H9 (cell line): ENCODE measurements at regions not wholly inside any gene's neighbourhood (a gene's known extent, or its start where the extent isn't known, plus 50 kb on each side); places are given as distances from the start of the nearest gene placed in this dataset.

ENCODE experiments used
- DNase-seq: peaks from one replicate; pipeline ENCODE4 v3.0.0-alpha.2; 2017
- H2AFZ ChIP-seq: one replicate; pipeline ENCODE4 v1.6.1; 2013; ENCODE audit warnings: mild to moderate bottlenecking, low read length, control low read depth, moderate library complexity
- H2AK5ac ChIP-seq: 2 replicates; pipeline ENCODE4 v1.6.1; 2013; ENCODE audit warnings: low read length, control low read depth, mixed read lengths; ENCODE audit not compliant: insufficient read length
- H2BK120ac ChIP-seq: one replicate; pipeline ENCODE4 v1.6.1; 2013; ENCODE audit warnings: low read depth, mild to moderate bottlenecking, low read length, control low read depth, inconsistent platforms; ENCODE audit not compliant: poor library complexity, severe bottlenecking
- H2BK12ac ChIP-seq: 2 replicates; pipeline ENCODE4 v1.6.1; 2013; ENCODE audit warnings: low read length, control low read depth, mixed read lengths, low read depth; ENCODE audit not compliant: insufficient read length
- H2BK15ac ChIP-seq: 2 replicates; pipeline ENCODE4 v1.6.1; 2013; ENCODE audit warnings: low read depth, low read length, control low read depth
- H2BK20ac ChIP-seq: one replicate; pipeline ENCODE4 v1.6.1; 2013; ENCODE audit warnings: low read depth, mild to moderate bottlenecking, low read length, control low read depth, inconsistent platforms; ENCODE audit not compliant: poor library complexity, severe bottlenecking
- H2BK5ac ChIP-seq: 2 replicates; pipeline ENCODE4 v1.6.1; 2013; ENCODE audit warnings: low read length, control low read depth, mixed read lengths; ENCODE audit not compliant: insufficient read length
- H3K14ac ChIP-seq: 2 replicates; pipeline ENCODE4 v1.6.1; 2013; ENCODE audit warnings: low read length, control low read depth; ENCODE audit not compliant: insufficient read depth
- H3K18ac ChIP-seq: 2 replicates; pipeline ENCODE4 v1.6.1; 2013; ENCODE audit warnings: low read depth, mild to moderate bottlenecking, mixed read lengths, low read length, control low read depth; ENCODE audit not compliant: insufficient read length
- H3K23ac ChIP-seq: 2 replicates; pipeline ENCODE4 v1.6.1; 2013; ENCODE audit warnings: low read length, control low read depth, mixed read lengths, low read depth; ENCODE audit not compliant: insufficient read length
- H3K23me2 ChIP-seq: 2 replicates; pipeline ENCODE4 v1.6.1; 2013; ENCODE audit warnings: low read depth, mild to moderate bottlenecking, mixed read lengths, low read length, control low read depth; ENCODE audit not compliant: insufficient read length, poor library complexity, severe bottlenecking
- H3K27ac ChIP-seq: 2 replicates; pipeline ENCODE4 v1.5.1; 2013; ENCODE audit warnings: low read length, control low read depth, mixed read lengths, low read depth; ENCODE audit not compliant: insufficient read length
- H3K27me3 ChIP-seq: 2 replicates; pipeline ENCODE4 v1.6.1; 2013; ENCODE audit warnings: low read length, control low read depth, inconsistent platforms; ENCODE audit not compliant: insufficient read depth
- H3K4ac ChIP-seq: 2 replicates; pipeline ENCODE4 v1.6.1; 2013; ENCODE audit warnings: low read depth, mild to moderate bottlenecking, control low read depth, inconsistent platforms, low read length, moderate library complexity
- H3K4me1 ChIP-seq: 2 replicates; pipeline ENCODE4 v1.6.1; 2013; ENCODE audit warnings: low read length, control low read depth, inconsistent platforms; ENCODE audit not compliant: insufficient read depth
- H3K4me2 ChIP-seq: 2 replicates; pipeline ENCODE4 v1.6.1; 2013; ENCODE audit warnings: low read length, control low read depth, mixed read lengths; ENCODE audit not compliant: insufficient read length, insufficient read depth
- H3K56ac ChIP-seq: 2 replicates; pipeline ENCODE4 v1.6.1; 2013; ENCODE audit warnings: low read depth, mild to moderate bottlenecking, mixed read lengths, low read length, control low read depth; ENCODE audit not compliant: insufficient read length
- H3K79me1 ChIP-seq: 2 replicates; pipeline ENCODE4 v1.6.1; 2013; ENCODE audit warnings: low read depth, mild to moderate bottlenecking, moderate library complexity, low read length, control low read depth, inconsistent platforms; ENCODE audit not compliant: insufficient read depth, poor library complexity, severe bottlenecking
- H3K79me2 ChIP-seq: 2 replicates; pipeline ENCODE4 v1.6.1; 2013; ENCODE audit warnings: low read length, control low read depth, inconsistent platforms; ENCODE audit not compliant: insufficient read depth
- H3K9ac ChIP-seq: 2 replicates; pipeline ENCODE4 v1.6.1; 2013; ENCODE audit warnings: low read length, control low read depth, mixed read lengths; ENCODE audit not compliant: insufficient read length; ENCODE audit errors: extremely low read depth
- H3K9me3 ChIP-seq: one replicate; pipeline ENCODE4 v1.6.1; 2013; ENCODE audit warnings: low read depth, low read length, inconsistent platforms; ENCODE audit not compliant: control insufficient read depth
- H3T11ph ChIP-seq: one replicate; pipeline ENCODE4 v1.6.1; 2013; ENCODE audit warnings: mild to moderate bottlenecking, low read length, control low read depth, inconsistent platforms
- H4K20me1 ChIP-seq: one replicate; pipeline ENCODE4 v1.6.1; 2013; ENCODE audit not compliant: control insufficient read depth, insufficient read length, insufficient read depth
- H4K5ac ChIP-seq: 2 replicates; pipeline ENCODE4 v1.6.1; 2013; ENCODE audit warnings: low read depth, mild to moderate bottlenecking, mixed read lengths, low read length, control low read depth; ENCODE audit not compliant: insufficient read length
- H4K8ac ChIP-seq: replicated peaks from 2 replicates; pipeline ENCODE4 v1.6.1; 2013; ENCODE audit warnings: low read length, control low read depth, mixed read lengths, low read depth; ENCODE audit not compliant: insufficient read length
- H4K91ac ChIP-seq: 2 replicates; pipeline ENCODE4 v1.6.1; 2013; ENCODE audit warnings: low read depth, mild to moderate bottlenecking, moderate library complexity, mixed read lengths, low read length, control low read depth; ENCODE audit not compliant: insufficient read length
- H3K27ac Mint-ChIP-seq, 3 experiments: 2 replicates in 2 of 3; 3 replicates in 1 of 3; pipeline ENCODE4 v1.8.0; 2020 to 2021; ENCODE audit warnings: mixed read lengths in 3 of 3, mild to moderate bottlenecking in 1 of 3, moderate library complexity in 1 of 3
- H3K27me3 Mint-ChIP-seq: 2 replicates; pipeline ENCODE4 v1.8.0; 2021; ENCODE audit warnings: low read depth, mild to moderate bottlenecking, moderate library complexity, mixed read lengths
- H3K36me3 Mint-ChIP-seq, 3 experiments: 2 replicates in 2 of 3; 3 replicates in 1 of 3; pipeline ENCODE4 v1.8.0; 2020 to 2021; ENCODE audit warnings: low read depth in 3 of 3, mixed read lengths in 3 of 3; ENCODE audit not compliant: insufficient read depth in 1 of 3
- H3K4me1 Mint-ChIP-seq, 2 experiments: 2 replicates each; pipeline ENCODE4 v1.8.0; 2020; ENCODE audit warnings: mixed read lengths in 2 of 2
- H3K4me3 Mint-ChIP-seq, 2 experiments: 2 replicates in 1 of 2; 3 replicates in 1 of 2; pipeline ENCODE4 v1.8.0; 2020 to 2021; ENCODE audit warnings: mild to moderate bottlenecking in 2 of 2, mixed read lengths in 2 of 2, moderate library complexity in 1 of 2
- H3K9me3 Mint-ChIP-seq, 2 experiments: 2 replicates in 1 of 2; 3 replicates in 1 of 2; pipeline ENCODE4 v1.8.0; 2020; ENCODE audit warnings: mild to moderate bottlenecking in 2 of 2, mixed read lengths in 2 of 2, moderate library complexity in 1 of 2
- CTCF ChIP-seq: fragments of 200-600 bp; sonication (generic); conservative IDR thresholded peaks from 3 replicates; pipeline ENCODE4 v1.8.0; 2021; ENCODE audit warnings: antibody characterized with exemption, mild to moderate bottlenecking
- WGBS: extraction: QIAGEN DNeasy Blood & Tissue Kit; methylation state at CpG from one replicate; pipeline ENCODE4 v1.1.7; 2013; ENCODE audit warnings: missing lambda C conversion rate, low lambda C conversion rate, mixed read lengths; ENCODE audit not compliant: insufficient read length; ENCODE audit errors: extremely low coverage; 5-methylcytosine and 5-hydroxymethylcytosine counted together

- Mint-ChIP-seq H3K27ac (no peak overlapping the region), H3K36me3 (no peaks in the 10 kb centered on the region)
These were observed 75.0 kb upstream of the WNT4 start for GRCh38 chr1:22217811-22218460.

More at GRCh38 chr1:22217811-22218460, 75.0 kb upstream of the WNT4 start:
- no peak overlapping the region for H3K23ac ChIP-seq
- no peak overlapping the region for H2BK12ac ChIP-seq
- H3K23me2 ChIP-seq = no peaks in the 10 kb centered on the region
- no peaks in the 10 kb centered on the region for H3K79me2 ChIP-seq
- no peak overlapping the region for H2AFZ ChIP-seq
- no peak overlapping the region for H4K8ac ChIP-seq
- H3K18ac ChIP-seq = no peak overlapping the region
- no peaks in the 10 kb centered on the region for H4K20me1 ChIP-seq
- no CpG with 5 or more reads among the region's 19 CpGs for WGBS
- H3K4me2 ChIP-seq = no peak overlapping the region
- no peak overlapping the region for H3T11ph ChIP-seq
- H3K9me3 Mint-ChIP-seq = no peaks in the 10 kb centered on the region
- no peak overlapping the region for H3K56ac ChIP-seq
- TF ChIP-seq CTCF = no peak
- peaks cover 12% of the 10 kb centered on the region for H3K27me3 Mint-ChIP-seq
- no peaks in the 10 kb centered on the region for H3K79me1 ChIP-seq
- no peaks in the 10 kb centered on the region for H3K4me1 ChIP-seq
- H4K91ac ChIP-seq = no peak overlapping the region
- H3K14ac ChIP-seq = no peak overlapping the region; the same call in 1 of the 2 replicates
- H3K27ac ChIP-seq = no peak overlapping the region
- no peak overlapping the region for H3K9ac ChIP-seq
- no peak overlapping the region for H2AK5ac ChIP-seq
- H2BK120ac ChIP-seq = no peak overlapping the region
- no peaks in the 10 kb centered on the region for H3K27me3 ChIP-seq
- no peaks in the 10 kb centered on the region for H3K9me3 ChIP-seq
- H3K4me1 Mint-ChIP-seq = peaks cover 3 to 10% of the 10 kb centered on the region in 2 experiments
- H4K5ac ChIP-seq = no peak overlapping the region
- no peak overlapping the region for H2BK20ac ChIP-seq
- no peak overlapping the region for H2BK5ac ChIP-seq
- no peak overlapping the region for H2BK15ac ChIP-seq
- no peak overlapping the region for H3K4me3 Mint-ChIP-seq
- H3K4ac ChIP-seq = no peak overlapping the region
- DNase-seq = no peak
